Thyroid gland (tissue), 4 donors: ENCODE measurements at regions not wholly inside any gene's neighbourhood (a gene's known extent, or its start where the extent isn't known, plus 50 kb on each side); places are given as distances from the start of the nearest gene placed in this dataset.
A peak's percentile ranks its signal among the peaks of the same experiment; 100 is the strongest.

ENCODE experiments used
- DNase-seq, 2 donors: peaks; one replicate each; pipeline ENCODE4 v3.0.0-alpha.2; 2019
- H3K27ac ChIP-seq, 3 donors: fragments of 200-600 bp; sonication (generic); 1 replicate in 2 of 3; 2 replicates in 1 of 3; pipeline ENCODE4 v1.5.1; 2016 to 2019; ENCODE audit warnings: mild to moderate bottlenecking in 1 of 3, moderate library complexity in 1 of 3
- H3K27me3 ChIP-seq: fragments of 200-600 bp; sonication (generic); one replicate; pipeline ENCODE4 v1.5.1; 2019
- H3K36me3 ChIP-seq, 2 donors: fragments of 200-600 bp; sonication (generic); one replicate each; pipeline ENCODE4 v1.5.1; 2016 to 2019
- H3K4me1 ChIP-seq, 2 donors: fragments of 200-600 bp; sonication (generic); one replicate each; pipeline ENCODE4 v1.5.1; 2017 to 2019
- H3K4me3 ChIP-seq, 3 donors: fragments of 200-600 bp; sonication (generic); replicated peaks in 1 of 3; 1 replicate in 2 of 3; 2 replicates in 1 of 3; pipeline ENCODE4 v1.5.1; 2016; ENCODE audit warnings: mild to moderate bottlenecking in 1 of 3
- H3K9me3 ChIP-seq: fragments of 200-600 bp; sonication (generic); one replicate; pipeline ENCODE4 v1.5.1; 2017
- POLR2A ChIP-seq, 2 donors: fragments of 450-650 bp; IDR thresholded peaks; one replicate each; pipeline ENCODE4 v1.6.1; 2017; ENCODE audit warnings: antibody characterized with exemption in 2 of 2, mild to moderate bottlenecking in 2 of 2, moderate library complexity in 1 of 2
- WGBS, 2 donors: methylation state at CpG; one replicate each; pipeline ENCODE4 v1.1.5; 2017; 5-methylcytosine and 5-hydroxymethylcytosine counted together
- intact Hi-C: fragments of 100-400 bp; cut with DNase I; formaldehyde crosslinking; loops from one replicate; pipeline ENCODE4 v1.15.1; 2023
- TF ChIP-seq, protein P1 (sequence below), 6 experiments: fragments of 200-600 bp in 3 of 6; fragments of 450-650 bp in 3 of 6; sonication (generic) in 3 of 6; IDR thresholded peaks; one replicate each; pipeline ENCODE4 v1.5.1; 2016 to 2019; ENCODE audit warnings: antibody characterized with exemption in 6 of 6, mild to moderate bottlenecking in 2 of 6, inconsistent platforms in 1 of 6, moderate library complexity in 1 of 6

DNA sequence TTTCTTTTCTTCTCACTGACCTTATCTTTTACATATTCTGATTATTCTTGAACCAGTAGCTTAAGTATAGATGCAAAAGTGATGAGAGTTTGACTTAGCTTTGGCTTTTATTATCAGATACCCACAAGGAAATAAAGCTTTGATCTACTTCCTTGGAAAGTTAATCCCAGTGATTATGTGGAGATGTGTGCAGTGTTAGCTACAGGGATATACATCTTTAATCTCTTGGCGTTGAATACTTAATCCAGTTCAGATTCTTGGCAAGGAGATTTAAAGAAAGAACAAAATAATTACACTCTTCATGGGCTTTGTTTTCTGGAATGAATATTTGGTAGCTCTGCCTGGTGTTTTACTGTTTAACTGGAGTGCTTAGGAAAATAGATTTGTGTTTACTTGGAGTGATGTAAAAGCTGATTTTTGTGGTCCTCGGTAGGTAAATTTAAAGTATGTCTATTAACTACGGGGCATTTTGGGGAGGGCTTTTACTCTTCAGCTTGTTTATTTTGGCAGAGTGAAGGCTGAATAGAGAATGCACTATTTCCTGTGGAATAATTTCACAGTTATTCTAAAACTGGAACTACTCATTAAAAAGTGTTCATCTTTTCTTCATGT lies 150.1 kb upstream of the LRIG3 start:
- intact Hi-C loops, result no loop called here
- 13 to 14% methylated on average over 3 of the region's 3 CpGs for WGBS, 2 donors
- H3K4me3 ChIP-seq, result no peak overlapping the region
- peaks cover 29 to 35% of the 10 kb centered on the region in 2 donors for H3K4me1 ChIP-seq
- no peaks in the 10 kb centered on the region for H3K9me3 ChIP-seq
- peak overlapping the region; percentile 11 to 85 (median 55) for H3K27ac ChIP-seq
- no peaks in the 10 kb centered on the region for H3K27me3 ChIP-seq
- TF ChIP-seq POLR2A (IDR thresholded peaks at IDR 0.05), result no peak
- TF ChIP-seq, protein P1, sequence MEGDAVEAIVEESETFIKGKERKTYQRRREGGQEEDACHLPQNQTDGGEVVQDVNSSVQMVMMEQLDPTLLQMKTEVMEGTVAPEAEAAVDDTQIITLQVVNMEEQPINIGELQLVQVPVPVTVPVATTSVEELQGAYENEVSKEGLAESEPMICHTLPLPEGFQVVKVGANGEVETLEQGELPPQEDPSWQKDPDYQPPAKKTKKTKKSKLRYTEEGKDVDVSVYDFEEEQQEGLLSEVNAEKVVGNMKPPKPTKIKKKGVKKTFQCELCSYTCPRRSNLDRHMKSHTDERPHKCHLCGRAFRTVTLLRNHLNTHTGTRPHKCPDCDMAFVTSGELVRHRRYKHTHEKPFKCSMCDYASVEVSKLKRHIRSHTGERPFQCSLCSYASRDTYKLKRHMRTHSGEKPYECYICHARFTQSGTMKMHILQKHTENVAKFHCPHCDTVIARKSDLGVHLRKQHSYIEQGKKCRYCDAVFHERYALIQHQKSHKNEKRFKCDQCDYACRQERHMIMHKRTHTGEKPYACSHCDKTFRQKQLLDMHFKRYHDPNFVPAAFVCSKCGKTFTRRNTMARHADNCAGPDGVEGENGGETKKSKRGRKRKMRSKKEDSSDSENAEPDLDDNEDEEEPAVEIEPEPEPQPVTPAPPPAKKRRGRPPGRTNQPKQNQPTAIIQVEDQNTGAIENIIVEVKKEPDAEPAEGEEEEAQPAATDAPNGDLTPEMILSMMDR (IDR thresholded peaks at IDR 0.05), result no peak
- no peaks in the 10 kb centered on the region for H3K36me3 ChIP-seq
- no peak for DNase-seq

- Histone ChIP-seq H3K4me1 (peaks cover 28 to 35% of the 10 kb centered on the region in 2 donors), H3K4me3 (no peak overlapping the region), H3K27ac (peak overlapping the region in 1 of 3 donors; percentile 85), H3K27me3 (no peaks in the 10 kb centered on the region), H3K36me3 (no peaks in the 10 kb centered on the region), H3K9me3 (no peaks in the 10 kb centered on the region)
- intact Hi-C loops, result no loop called here
- no peak for DNase-seq
- WGBS, 2 donors, result 82 to 83% methylated on average over 1 of the region's 1 CpG
- TF ChIP-seq, protein P1 (IDR thresholded peaks at IDR 0.05), result no peak
- TF ChIP-seq POLR2A (IDR thresholded peaks at IDR 0.05), result no peak
Measured at GRCh38 chr12:59069516-59069915, 149.2 kb upstream of the LRIG3 start.

GRCh38 chr12:59068436-59068835 lies 148.1 kb upstream of the LRIG3 start:
- no peak for DNase-seq
- peaks cover 28 to 35% of the 10 kb centered on the region in 2 donors for H3K4me1 ChIP-seq
- no peak for TF ChIP-seq POLR2A (IDR thresholded peaks at IDR 0.05)
- TF ChIP-seq, protein P1 (IDR thresholded peaks at IDR 0.05), result no peak
- no peak overlapping the region for H3K4me3 ChIP-seq
- H3K36me3 ChIP-seq, result no peaks in the 10 kb centered on the region
- H3K27me3 ChIP-seq, result no peaks in the 10 kb centered on the region
- H3K9me3 ChIP-seq, result no peaks in the 10 kb centered on the region
- H3K27ac ChIP-seq, result no peak overlapping the region
- intact Hi-C loops, result no loop called here
- WGBS, 2 donors, result 86 to 90% methylated on average over 3 of the region's 3 CpGs

DNA sequence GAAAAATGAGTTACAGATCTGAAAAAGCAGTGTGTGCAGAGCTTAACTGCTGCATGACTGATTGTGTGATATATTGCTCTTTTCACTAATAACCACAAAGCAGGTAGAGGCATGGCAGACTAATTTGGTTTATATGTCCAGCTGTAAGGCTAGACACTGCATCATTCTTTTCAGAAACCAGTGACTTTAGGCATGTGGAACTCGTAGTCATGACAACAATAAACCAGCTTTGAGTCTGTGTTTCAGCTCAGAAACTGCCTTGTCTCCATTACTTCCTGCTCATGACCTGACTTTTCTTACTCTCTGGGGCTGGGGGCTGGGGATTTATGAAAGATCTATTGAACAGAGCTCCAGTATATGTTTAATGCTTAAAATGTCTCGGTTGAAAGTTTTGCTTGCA lies 146.8 kb upstream of the LRIG3 start:
- TF ChIP-seq, protein P1 (IDR thresholded peaks at IDR 0.05), result no peak
- no peak for TF ChIP-seq POLR2A (IDR thresholded peaks at IDR 0.05)
- Histone ChIP-seq H3K9me3 (no peaks in the 10 kb centered on the region), H3K4me1 (peaks cover 17 to 24% of the 10 kb centered on the region in 2 donors), H3K36me3 (no peaks in the 10 kb centered on the region), H3K27ac (no peak overlapping the region), H3K27me3 (no peaks in the 10 kb centered on the region), H3K4me3 (no peak overlapping the region)
- intact Hi-C loops, result no loop called here
- no peak for DNase-seq
- WGBS, 2 donors, result 48 to 58% methylated on average over 2 of the region's 2 CpGs

DNA sequence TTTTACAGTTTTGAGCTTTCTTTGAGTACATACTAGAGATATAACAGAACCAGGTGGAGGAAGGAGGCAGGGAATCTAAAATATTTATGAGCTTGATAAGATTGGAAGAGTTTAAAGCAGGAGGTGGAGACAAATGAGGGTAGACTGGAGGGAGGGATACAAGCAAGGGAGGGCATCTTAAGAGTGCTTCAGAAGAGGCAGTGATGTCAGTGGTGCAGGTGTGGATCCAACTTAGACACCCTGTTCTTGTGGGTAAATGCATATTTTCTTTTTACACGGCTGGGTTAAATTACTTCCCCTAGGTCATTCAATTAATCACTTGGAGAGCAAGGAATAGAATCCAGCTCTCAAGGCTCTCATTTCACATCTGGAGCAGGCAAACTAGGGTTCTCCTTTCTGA lies 146.1 kb upstream of the LRIG3 start:
- TF ChIP-seq, protein P1 (IDR thresholded peaks at IDR 0.05), result no peak
- no peak for TF ChIP-seq POLR2A (IDR thresholded peaks at IDR 0.05)
- no peak for DNase-seq
- H3K36me3 ChIP-seq, result no peaks in the 10 kb centered on the region
- no peaks in the 10 kb centered on the region for H3K9me3 ChIP-seq
- intact Hi-C loops, result no loop called here
- no peaks in the 10 kb centered on the region for H3K27me3 ChIP-seq
- 56 to 57% methylated on average over 1 of the region's 1 CpG for WGBS, 2 donors
- H3K4me1 ChIP-seq, result peaks cover 14 to 19% of the 10 kb centered on the region in 2 donors
- no peak overlapping the region for H3K27ac ChIP-seq
- H3K4me3 ChIP-seq, result no peak overlapping the region
